H1 (cell line): ENCODE measurements at regions not wholly inside any gene's neighbourhood (a gene's known extent, or its start where the extent isn't known, plus 50 kb on each side); places are given as distances from the start of the nearest gene placed in this dataset.

Experiments used
- CTCF ChIA-PET: fragments of 300-600 bp; sonication (Branson Sonifier 250); formaldehyde crosslinking; loops from one replicate; lab custom pipeline; 2021; ENCODE audit not compliant: partially characterized antibody; lab: Charles Lee
- POLR2A ChIA-PET: fragments of 300-600 bp; sonication (Branson Sonifier 250); formaldehyde crosslinking; loops from one replicate; lab custom pipeline; 2021; ENCODE audit warnings: inconsistent platforms; ENCODE audit not compliant: partially characterized antibody; lab: Charles Lee
- DNase-seq, 2 experiments: peaks; one replicate each; pipeline versions ENCODE4 v3.0.0 to v3.0.0-alpha.2; 2010 to 2022; ENCODE audit warnings: low spot score in 2 of 2, low read depth in 1 of 2, mixed read lengths in 1 of 2
- FAIRE-seq: peaks from 2 replicates; lab custom pipeline; 2011; peaks lifted over from hg19 to GRCh38; lab: Jason Lieb, UNC
- H2AFZ ChIP-seq: 2 replicates; pipeline ENCODE4 v1.8.1; 2012; ENCODE audit warnings: low read length, inconsistent platforms
- H2AK5ac ChIP-seq: 2 replicates; pipeline ENCODE4 v1.6.1; 2013; ENCODE audit warnings: low read depth, low read length
- H2BK120ac ChIP-seq: replicated peaks from 2 replicates; pipeline ENCODE3; 2013; ENCODE audit warnings: low read depth, low read length, inconsistent platforms
- H2BK12ac ChIP-seq: 2 replicates; pipeline ENCODE4 v1.6.1; 2013; ENCODE audit warnings: low read depth, low read length
- H2BK15ac ChIP-seq: 2 replicates; pipeline ENCODE4 v1.6.1; 2013; ENCODE audit warnings: low read length
- H2BK20ac ChIP-seq: 2 replicates; pipeline ENCODE4 v1.6.1; 2013; ENCODE audit warnings: low read length
- H2BK5ac ChIP-seq: 2 replicates; pipeline ENCODE4 v1.6.1; 2013; ENCODE audit warnings: low read depth, low read length
- H3K14ac ChIP-seq: 2 replicates; pipeline ENCODE4 v1.6.1; 2013; ENCODE audit warnings: inconsistent platforms; ENCODE audit not compliant: insufficient read length
- H3K18ac ChIP-seq: 2 replicates; pipeline ENCODE4 v1.6.1; 2013; ENCODE audit warnings: low read length; ENCODE audit errors: extremely low read depth
- H3K23ac ChIP-seq: 2 replicates; pipeline ENCODE4 v1.6.1; 2013; ENCODE audit warnings: inconsistent platforms; ENCODE audit not compliant: insufficient read length
- H3K23me2 ChIP-seq: 2 replicates; pipeline ENCODE4 v1.6.1; 2013; ENCODE audit warnings: low read depth, low read length
- H3K27ac ChIP-seq: 2 replicates; pipeline ENCODE4 v1.6.1; 2011; ENCODE audit warnings: low read depth, low read length, inconsistent platforms
- H3K27me3 ChIP-seq, 4 experiments: replicated peaks in 1 of 4; 1 replicate in 1 of 4; 2 replicates in 3 of 4; pipeline versions ENCODE4 v1.6.1 to v1.8.1; 2011 to 2013; ENCODE audit warnings: low read length in 3 of 4, mild to moderate bottlenecking in 3 of 4, inconsistent platforms in 2 of 4, mixed read lengths in 2 of 4, moderate library complexity in 1 of 4; ENCODE audit not compliant: control insufficient read depth in 3 of 4, insufficient read depth in 3 of 4; ENCODE audit errors: extremely low read depth in 1 of 4
- H3K36me3 ChIP-seq, 4 experiments: 2 replicates each; pipeline versions ENCODE4 v1.6.1 to v1.8.1; 2011 to 2013; ENCODE audit warnings: mild to moderate bottlenecking in 4 of 4, low read length in 3 of 4, moderate library complexity in 2 of 4, control low read depth in 1 of 4, inconsistent platforms in 1 of 4; ENCODE audit not compliant: insufficient read depth in 4 of 4, control insufficient read depth in 2 of 4
- H3K4ac ChIP-seq: replicated peaks from 2 replicates; pipeline ENCODE3; 2013; ENCODE audit warnings: low read length, low read depth, mixed read lengths, inconsistent platforms; ENCODE audit not compliant: insufficient read length
- H3K4me1 ChIP-seq, 4 experiments: replicated peaks in 1 of 4; 1 replicate in 1 of 4; 2 replicates in 3 of 4; pipeline versions ENCODE4 v1.6.1 to v1.8.1; 2011 to 2013; ENCODE audit warnings: low read length in 3 of 4, inconsistent platforms in 2 of 4, mixed read lengths in 1 of 4; ENCODE audit not compliant: insufficient read depth in 4 of 4, control insufficient read depth in 3 of 4
- H3K4me2 ChIP-seq, 2 experiments: 2 replicates each; pipeline versions ENCODE4 v1.6.1 to v1.8.1; 2011 to 2013; ENCODE audit warnings: low read depth in 2 of 2, low read length in 2 of 2, control low read depth in 1 of 2, inconsistent platforms in 1 of 2, mild to moderate bottlenecking in 1 of 2; ENCODE audit not compliant: insufficient read depth in 1 of 2
- H3K4me3 ChIP-seq, 4 experiments: fragments of 200-600, 300-600 bp in 1 of 4; sonication (generic), shearing (Covaris generic), sonication (Bioruptor Twin) in 1 of 4; 2 replicates each; pipeline versions ENCODE4 v1.5.1 to v1.8.1; 2011 to 2016; ENCODE audit warnings: low read length in 4 of 4, low read depth in 3 of 4, control low read depth in 2 of 4, inconsistent platforms in 2 of 4, mild to moderate bottlenecking in 2 of 4, mixed read lengths in 1 of 4, moderate library complexity in 1 of 4; ENCODE audit not compliant: insufficient read depth in 2 of 4; ENCODE audit errors: extremely low read depth in 1 of 4
- H3K56ac ChIP-seq: replicated peaks from 2 replicates; pipeline ENCODE3; 2013; ENCODE audit warnings: low read depth, mild to moderate bottlenecking, mixed read lengths, low read length, inconsistent platforms; ENCODE audit not compliant: insufficient read length
- H3K79me1 ChIP-seq: 2 replicates; pipeline ENCODE4 v1.6.1; 2013; ENCODE audit warnings: low read depth, low read length, control low read depth
- H3K79me2 ChIP-seq, 2 experiments: 2 replicates each; pipeline versions ENCODE4 v1.6.1 to v1.8.1; 2012 to 2013; ENCODE audit warnings: low read length in 2 of 2, mild to moderate bottlenecking in 2 of 2, inconsistent platforms in 1 of 2; ENCODE audit not compliant: insufficient read depth in 2 of 2, control insufficient read depth in 1 of 2
- H3K9ac ChIP-seq, 4 experiments: replicated peaks in 1 of 4; 1 replicate in 1 of 4; 2 replicates in 3 of 4; pipeline versions ENCODE4 v1.6.1 to v1.8.1; 2011 to 2013; ENCODE audit warnings: low read depth in 3 of 4, low read length in 3 of 4, control low read depth in 2 of 4, mild to moderate bottlenecking in 2 of 4, moderate library complexity in 2 of 4, inconsistent platforms in 1 of 4; ENCODE audit errors: extremely low read depth in 1 of 4
- H3K9me3 ChIP-seq, 2 experiments: 2 replicates each; pipeline versions ENCODE4 v1.6.1 to v1.8.1; 2012 to 2013; ENCODE audit warnings: mild to moderate bottlenecking in 2 of 2, moderate library complexity in 2 of 2, control low read depth in 1 of 2, inconsistent platforms in 1 of 2, low read depth in 1 of 2, low read length in 1 of 2, mixed read lengths in 1 of 2; ENCODE audit not compliant: insufficient read depth in 2 of 2
- H4K20me1 ChIP-seq, 2 experiments: replicated peaks in 1 of 2; 2 replicates each; pipeline versions ENCODE3 to v1.8.1; 2011 to 2013; ENCODE audit warnings: inconsistent platforms in 2 of 2, low read length in 2 of 2, mild to moderate bottlenecking in 1 of 2; ENCODE audit not compliant: insufficient read depth in 2 of 2, control insufficient read depth in 1 of 2
- H4K5ac ChIP-seq: 2 replicates; pipeline ENCODE4 v1.6.1; 2013; ENCODE audit warnings: low read length, low read depth, mixed read lengths, inconsistent platforms; ENCODE audit not compliant: insufficient read length
- H4K8ac ChIP-seq: 2 replicates; pipeline ENCODE4 v1.8.0; 2013; ENCODE audit warnings: mild to moderate bottlenecking, moderate library complexity, low read length, inconsistent platforms; ENCODE audit not compliant: insufficient read depth; ENCODE audit errors: extremely low read depth
- H4K91ac ChIP-seq: replicated peaks from 2 replicates; pipeline ENCODE3; 2013; ENCODE audit warnings: low read length, mixed read lengths, inconsistent platforms; ENCODE audit not compliant: insufficient read length
- ATF2 ChIP-seq: IDR thresholded peaks from 2 replicates; pipeline ENCODE4 v1.6.1; 2012; ENCODE audit warnings: low read length, inconsistent platforms

GRCh38 chr4:156593464-156593863, 378.1 kb downstream of the PDGFC start:
- CTCF ChIA-PET: interaction anchor here (0.6 to 0.8 kb wide), 2 partner anchors 26 to 451 kb away, joined by 3 read pairs; no protein-coding TSS in a partner anchor
- no peak overlapping the region for H2BK12ac ChIP-seq
- no peak overlapping the region for H3K27ac ChIP-seq
- H2BK120ac ChIP-seq: no peak overlapping the region
- no peak overlapping the region for H2AK5ac ChIP-seq
- no peak overlapping the region for H3K18ac ChIP-seq
- H4K91ac ChIP-seq: no peak overlapping the region
- H3K4me3 ChIP-seq: no peak overlapping the region
- no peak overlapping the region for H3K4ac ChIP-seq
- no peaks in the 10 kb centered on the region for H3K79me1 ChIP-seq
- H3K4me1 ChIP-seq: no peaks in the 10 kb centered on the region
- no peaks in the 10 kb centered on the region for H3K23me2 ChIP-seq
- no peak overlapping the region for H2BK15ac ChIP-seq
- H3K9me3 ChIP-seq: no peaks in the 10 kb centered on the region
- DNase-seq (no peak), FAIRE-seq (no peak)
- no peak overlapping the region for H2BK5ac ChIP-seq
- no peak overlapping the region for H3K4me2 ChIP-seq
- no peaks in the 10 kb centered on the region for H3K36me3 ChIP-seq
- H4K20me1 ChIP-seq: no peaks in the 10 kb centered on the region
- H3K79me2 ChIP-seq: no peaks in the 10 kb centered on the region
- H3K23ac ChIP-seq: no peak overlapping the region
- no peak overlapping the region for H4K5ac ChIP-seq
- no peak overlapping the region for H3K14ac ChIP-seq
- no peak overlapping the region for H4K8ac ChIP-seq
- no peak overlapping the region for H3K56ac ChIP-seq
- H3K9ac ChIP-seq: no peak overlapping the region
- POLR2A ChIA-PET: no interaction called here
- no peak overlapping the region for H2BK20ac ChIP-seq
- no peak overlapping the region for H2AFZ ChIP-seq
- no peaks in the 10 kb centered on the region for H3K27me3 ChIP-seq
- no peak for TF ChIP-seq ATF2
